Endodermal cell (in vitro differentiated cells): ENCODE measurements at regions not wholly inside any gene's neighbourhood (a gene's known extent, or its start where the extent isn't known, plus 50 kb on each side); places are given as distances from the start of the nearest gene placed in this dataset.

Experiments
- DNase-seq: peaks from one replicate; pipeline ENCODE4 v3.0.0-alpha.2; 2017
- H3K27ac ChIP-seq: 2 replicates; pipeline ENCODE4 v1.5.1; 2013; ENCODE audit warnings: mild to moderate bottlenecking, low read depth, low read length, moderate library complexity
- H3K27me3 ChIP-seq: 2 replicates; pipeline ENCODE4 v1.6.1; 2013; ENCODE audit warnings: mild to moderate bottlenecking, low read length, moderate library complexity; ENCODE audit not compliant: insufficient read depth, control insufficient read depth, poor library complexity, severe bottlenecking
- H3K36me3 ChIP-seq: 2 replicates; pipeline ENCODE4 v1.7.0; 2013; ENCODE audit warnings: mild to moderate bottlenecking, low read length, moderate library complexity; ENCODE audit not compliant: control insufficient read depth, insufficient read depth
- H3K4me1 ChIP-seq: one replicate; pipeline ENCODE4 v1.7.0; 2013; ENCODE audit warnings: low read length; ENCODE audit not compliant: control insufficient read depth, insufficient read depth
- H3K4me3 ChIP-seq: 2 replicates; pipeline ENCODE4 v1.5.1; 2013; ENCODE audit warnings: mild to moderate bottlenecking, low read length, moderate library complexity
- H3K9ac ChIP-seq: 2 replicates; pipeline ENCODE4 v1.6.1; 2013; ENCODE audit warnings: mild to moderate bottlenecking, low read length, moderate library complexity; ENCODE audit not compliant: poor library complexity, severe bottlenecking; ENCODE audit errors: extremely low read depth
- H3K9me3 ChIP-seq: 2 replicates; pipeline ENCODE4 v1.6.1; 2013; ENCODE audit warnings: mild to moderate bottlenecking, low read length, moderate library complexity; ENCODE audit not compliant: control insufficient read depth
- H3K27ac Mint-ChIP-seq: 2 replicates; pipeline ENCODE4 v1.8.0; 2020; ENCODE audit warnings: mixed read lengths
- H3K27me3 Mint-ChIP-seq: 2 replicates; pipeline ENCODE4 v1.8.0; 2021; ENCODE audit warnings: mild to moderate bottlenecking, mixed read lengths; ENCODE audit not compliant: insufficient read depth
- H3K36me3 Mint-ChIP-seq: 2 replicates; pipeline ENCODE4 v1.8.0; 2020; ENCODE audit warnings: low read depth, mixed read lengths
- H3K4me1 Mint-ChIP-seq: 2 replicates; pipeline ENCODE4 v1.8.0; 2020; ENCODE audit warnings: mixed read lengths
- H3K4me3 Mint-ChIP-seq: 2 replicates; pipeline ENCODE4 v1.8.0; 2020; ENCODE audit warnings: mild to moderate bottlenecking, moderate library complexity, mixed read lengths
- H3K9me3 Mint-ChIP-seq: 2 replicates; pipeline ENCODE4 v1.8.0; 2020; ENCODE audit warnings: mild to moderate bottlenecking, mixed read lengths
- WGBS, 2 experiments: methylation state at CpG; one replicate each; pipeline versions ENCODE4 v1.1.5 to v1.1.7; 2013; ENCODE audit warnings: missing lambda C conversion rate in 2 of 2, mixed read lengths in 1 of 2; ENCODE audit not compliant: insufficient coverage in 1 of 2, insufficient read length in 1 of 2; 5-methylcytosine and 5-hydroxymethylcytosine counted together
- TF ChIP-seq, protein P1 (sequence below): fragments of 200-600 bp; sonication (generic); conservative IDR thresholded peaks from 2 replicates; pipeline ENCODE4 v1.5.0; 2021; ENCODE audit warnings: antibody characterized with exemption, mild to moderate bottlenecking

GRCh38 chr1:187971851-187972250 lies 1143.1 kb downstream of the PLA2G4A start:
- no peak overlapping the region for H3K4me3 Mint-ChIP-seq
- 86 to 90% methylated on average over 2 of the region's 2 CpGs for WGBS, 2 experiments

GRCh38 chr1:187977298-187977697 lies 1148.5 kb downstream of the PLA2G4A start:
- DNase-seq: no peak
- TF ChIP-seq, protein P1, sequence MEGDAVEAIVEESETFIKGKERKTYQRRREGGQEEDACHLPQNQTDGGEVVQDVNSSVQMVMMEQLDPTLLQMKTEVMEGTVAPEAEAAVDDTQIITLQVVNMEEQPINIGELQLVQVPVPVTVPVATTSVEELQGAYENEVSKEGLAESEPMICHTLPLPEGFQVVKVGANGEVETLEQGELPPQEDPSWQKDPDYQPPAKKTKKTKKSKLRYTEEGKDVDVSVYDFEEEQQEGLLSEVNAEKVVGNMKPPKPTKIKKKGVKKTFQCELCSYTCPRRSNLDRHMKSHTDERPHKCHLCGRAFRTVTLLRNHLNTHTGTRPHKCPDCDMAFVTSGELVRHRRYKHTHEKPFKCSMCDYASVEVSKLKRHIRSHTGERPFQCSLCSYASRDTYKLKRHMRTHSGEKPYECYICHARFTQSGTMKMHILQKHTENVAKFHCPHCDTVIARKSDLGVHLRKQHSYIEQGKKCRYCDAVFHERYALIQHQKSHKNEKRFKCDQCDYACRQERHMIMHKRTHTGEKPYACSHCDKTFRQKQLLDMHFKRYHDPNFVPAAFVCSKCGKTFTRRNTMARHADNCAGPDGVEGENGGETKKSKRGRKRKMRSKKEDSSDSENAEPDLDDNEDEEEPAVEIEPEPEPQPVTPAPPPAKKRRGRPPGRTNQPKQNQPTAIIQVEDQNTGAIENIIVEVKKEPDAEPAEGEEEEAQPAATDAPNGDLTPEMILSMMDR: no peak
- H3K4me3 Mint-ChIP-seq: no peak overlapping the region
- H3K4me3 ChIP-seq: no peak overlapping the region
- no peak overlapping the region for H3K27ac ChIP-seq
- no peaks in the 10 kb centered on the region for H3K9me3 ChIP-seq
- peaks cover 4% of the 10 kb centered on the region for H3K9me3 Mint-ChIP-seq
- no peaks in the 10 kb centered on the region for H3K27me3 Mint-ChIP-seq
- H3K9ac ChIP-seq: no peak overlapping the region
- H3K36me3 Mint-ChIP-seq: no peaks in the 10 kb centered on the region
- no peaks in the 10 kb centered on the region for H3K4me1 Mint-ChIP-seq
- H3K36me3 ChIP-seq: no peaks in the 10 kb centered on the region
- no peak overlapping the region for H3K27ac Mint-ChIP-seq
- no peaks in the 10 kb centered on the region for H3K4me1 ChIP-seq
- H3K27me3 ChIP-seq: no peaks in the 10 kb centered on the region

More at GRCh38 chr1:187971851-187972250, 1143.1 kb downstream of the PLA2G4A start:
- Mint-ChIP-seq H3K27ac (no peak overlapping the region), H3K27me3 (no peaks in the 10 kb centered on the region), H3K36me3 (no peaks in the 10 kb centered on the region), H3K4me1 (no peaks in the 10 kb centered on the region), H3K9me3 (no peaks in the 10 kb centered on the region)
- Histone ChIP-seq H3K27ac (no peak overlapping the region), H3K36me3 (no peaks in the 10 kb centered on the region), H3K9ac (no peak overlapping the region), H3K9me3 (no peaks in the 10 kb centered on the region), H3K4me3 (no peak overlapping the region), H3K4me1 (no peaks in the 10 kb centered on the region), H3K27me3 (no peaks in the 10 kb centered on the region)
- no peak for DNase-seq
- TF ChIP-seq, protein P1: no peak

DNA sequence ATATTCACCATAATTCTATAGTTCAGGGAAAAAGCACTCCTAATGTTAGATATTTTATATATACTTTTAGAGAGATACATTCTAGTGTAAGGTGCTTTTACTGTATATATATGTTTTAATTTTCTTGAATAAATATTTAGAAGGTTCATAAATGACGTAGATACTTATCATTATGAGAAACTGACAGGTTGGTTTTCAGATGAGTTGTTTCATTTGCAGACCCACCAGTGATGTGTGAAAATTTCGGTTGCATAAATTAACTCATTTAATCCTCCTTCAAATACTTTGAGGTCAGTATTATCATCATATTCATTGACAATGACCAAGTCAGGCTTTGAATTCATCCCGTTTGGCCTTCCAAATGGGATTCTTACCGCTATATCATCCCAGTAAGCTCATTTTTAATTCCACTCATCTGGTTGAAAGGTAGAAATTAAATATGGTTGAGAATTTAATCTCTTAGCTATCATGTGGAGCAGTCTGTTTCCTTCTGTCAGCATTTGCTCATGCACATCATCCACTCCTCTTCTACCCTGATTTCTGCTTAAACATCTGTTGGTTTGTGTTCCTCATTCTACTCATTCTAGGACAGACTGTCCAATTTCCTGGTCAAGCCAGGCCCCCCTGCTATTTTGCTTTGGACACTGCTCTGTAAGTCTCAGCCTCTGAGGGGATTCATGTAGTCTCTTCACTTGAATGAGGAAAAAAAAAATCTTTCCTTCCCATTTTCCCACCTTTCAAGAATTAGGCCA lies 1156.6 kb downstream of the PLA2G4A start:
- Histone ChIP-seq H3K4me3 (no peak overlapping the region), H3K36me3 (no peaks in the 10 kb centered on the region), H3K9ac (no peak overlapping the region), H3K4me1 (no peaks in the 10 kb centered on the region), H3K27me3 (no peaks in the 10 kb centered on the region), H3K27ac (no peak overlapping the region), H3K9me3 (no peaks in the 10 kb centered on the region)
- Mint-ChIP-seq H3K27me3 (no peaks in the 10 kb centered on the region), H3K4me3 (no peak overlapping the region), H3K4me1 (no peaks in the 10 kb centered on the region), H3K36me3 (no peaks in the 10 kb centered on the region), H3K27ac (no peak overlapping the region), H3K9me3 (peaks cover 4% of the 10 kb centered on the region)
- 94 to 100% methylated on average over 1 to 4 of the region's 4 CpGs for WGBS, 2 experiments
- no peak for DNase-seq
- TF ChIP-seq, protein P1: no peak
